H1 (cell line): ENCODE measurements at regions not wholly inside any gene's neighbourhood (a gene's known extent, or its start where the extent isn't known, plus 50 kb on each side); places are given as distances from the start of the nearest gene placed in this dataset.

Experiments
- EZH2 ChIP-seq: fragments of 200-600 bp; sonication (generic); IDR thresholded peaks from 2 replicates; pipeline ENCODE4 v1.7.1; 2012; ENCODE audit warnings: low read depth, mild to moderate bottlenecking, moderate library complexity, low read length, inconsistent platforms; ENCODE audit not compliant: severe bottlenecking
- YY1 ChIP-seq: IDR thresholded peaks from 2 replicates; pipeline ENCODE4 v1.6.1; 2011; ENCODE audit warnings: low read depth, mild to moderate bottlenecking, low read length

- TF ChIP-seq YY1 (no peak), EZH2 (no peak)
- TF ChIP-seq, all 59 proteins: peak for 0
Measured at GRCh38 chr2:156708051-156708450, 271.9 kb downstream of the GPD2 start (continued).
